Dermis blood vessel endothelial cell (primary cell): ENCODE measurements at regions not wholly inside any gene's neighbourhood (a gene's known extent, or its start where the extent isn't known, plus 50 kb on each side); places are given as distances from the start of the nearest gene placed in this dataset.
"Not testable (repeated sequence)": the region's sequence is repeated elsewhere in the genome, so short reads cannot be mapped to it uniquely, and the experiment has no call there.

Source experiments
- DNase-seq: peaks from one replicate; pipeline ENCODE4 v3.0.0; 2010

GRCh38 chr12:23388898-23389297, 560.6 kb downstream of the SOX5 start:
- DNase-seq: not testable (repeated sequence)

- not testable (repeated sequence) for DNase-seq
These were observed 560.2 kb downstream of the SOX5 start for GRCh38 chr12:23389315-23389714.

GRCh38 chr12:23399402-23399933, 550.0 kb downstream of the SOX5 start:
- DNase-seq: no peak

- no peak for DNase-seq
These were observed 534.3 kb downstream of the SOX5 start for GRCh38 chr12:23415180-23415579.

GRCh38 chr12:23421556-23421955, 527.9 kb downstream of the SOX5 start:
- DNase-seq: no peak

- DNase-seq: no peak
These were observed 526.3 kb downstream of the SOX5 start for GRCh38 chr12:23423097-23423687.

GRCh38 chr12:23423796-23424195, 525.7 kb downstream of the SOX5 start:
- no peak for DNase-seq

- DNase-seq: no peak
These were observed 524.8 kb downstream of the SOX5 start for GRCh38 chr12:23424685-23425084.

- no peak for DNase-seq
These were observed 523.1 kb downstream of the SOX5 start for GRCh38 chr12:23426328-23426727.

- no peak for DNase-seq
These were observed 520.7 kb downstream of the SOX5 start for GRCh38 chr12:23428758-23429157.

GRCh38 chr12:23431006-23431405, 518.5 kb downstream of the SOX5 start:
- no peak for DNase-seq

GRCh38 chr12:23433121-23433520, 516.3 kb downstream of the SOX5 start:
- no peak for DNase-seq

GRCh38 chr12:23434154-23434553, 515.3 kb downstream of the SOX5 start:
- DNase-seq: no peak

GRCh38 chr12:23446746-23447145, 502.7 kb downstream of the SOX5 start:
- no peak for DNase-seq

GRCh38 chr12:23450810-23451209, 498.7 kb downstream of the SOX5 start:
- DNase-seq: no peak

GRCh38 chr12:23455283-23455682, 494.2 kb downstream of the SOX5 start:
- no peak for DNase-seq

GRCh38 chr12:23458640-23459039, 490.8 kb downstream of the SOX5 start:
- no peak for DNase-seq

- no peak for DNase-seq
These were observed 486.9 kb downstream of the SOX5 start for GRCh38 chr12:23462546-23462945.

GRCh38 chr12:23463172-23463571, 486.3 kb downstream of the SOX5 start:
- no peak for DNase-seq

- no peak for DNase-seq
These were observed 485.1 kb downstream of the SOX5 start for GRCh38 chr12:23464241-23464812.

- no peak for DNase-seq
These were observed 477.0 kb downstream of the SOX5 start for GRCh38 chr12:23472329-23472971.

- DNase-seq: no peak
These were observed 476.4 kb downstream of the SOX5 start for GRCh38 chr12:23473071-23473470.

GRCh38 chr12:23474438-23474976, 475.0 kb downstream of the SOX5 start:
- no peak for DNase-seq
